ENCODE measurements at regions not wholly inside any gene's neighbourhood (a gene's known extent, or its start where the extent isn't known, plus 50 kb on each side); places are given as distances from the start of the nearest gene placed in this dataset.

DNA sequence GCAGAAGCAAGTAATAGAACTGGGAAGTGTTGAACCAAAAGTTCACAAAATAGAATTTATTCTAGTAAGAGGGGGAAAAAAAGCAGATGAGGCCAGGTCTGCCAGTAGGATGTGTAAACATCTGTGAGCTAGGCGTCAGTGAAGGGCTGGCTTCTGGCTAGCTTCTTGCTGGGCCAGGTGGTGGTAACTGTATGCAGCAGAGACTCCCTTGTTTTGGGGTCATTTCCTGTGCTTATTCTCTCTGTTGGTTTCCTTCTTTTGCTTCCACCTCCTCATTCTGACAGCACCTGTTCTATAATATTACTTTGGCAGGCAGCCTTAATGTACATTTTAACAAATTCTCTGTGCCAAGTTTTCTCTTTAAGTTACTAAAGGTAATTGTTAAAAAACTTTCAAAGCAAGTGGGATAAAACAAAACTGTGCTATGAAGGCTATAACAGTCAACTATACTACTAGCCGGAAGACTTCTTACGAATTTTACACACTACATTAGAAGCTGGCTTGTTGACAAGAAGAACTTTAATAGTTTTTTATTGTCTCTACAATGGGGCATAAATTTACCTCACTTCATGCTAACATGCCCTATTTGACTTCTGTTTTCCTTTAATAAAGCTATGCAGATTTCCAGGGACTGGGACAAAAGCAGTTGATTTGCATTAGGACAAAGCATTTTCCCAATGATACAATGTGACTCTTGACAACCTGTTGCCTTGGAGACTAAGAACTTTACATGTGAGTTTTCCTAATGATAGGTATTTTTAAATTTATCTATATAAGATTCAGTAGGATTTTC, 318.8 kb upstream of the NAALADL2 start:
- TF ChIP-seq, protein P1, sequence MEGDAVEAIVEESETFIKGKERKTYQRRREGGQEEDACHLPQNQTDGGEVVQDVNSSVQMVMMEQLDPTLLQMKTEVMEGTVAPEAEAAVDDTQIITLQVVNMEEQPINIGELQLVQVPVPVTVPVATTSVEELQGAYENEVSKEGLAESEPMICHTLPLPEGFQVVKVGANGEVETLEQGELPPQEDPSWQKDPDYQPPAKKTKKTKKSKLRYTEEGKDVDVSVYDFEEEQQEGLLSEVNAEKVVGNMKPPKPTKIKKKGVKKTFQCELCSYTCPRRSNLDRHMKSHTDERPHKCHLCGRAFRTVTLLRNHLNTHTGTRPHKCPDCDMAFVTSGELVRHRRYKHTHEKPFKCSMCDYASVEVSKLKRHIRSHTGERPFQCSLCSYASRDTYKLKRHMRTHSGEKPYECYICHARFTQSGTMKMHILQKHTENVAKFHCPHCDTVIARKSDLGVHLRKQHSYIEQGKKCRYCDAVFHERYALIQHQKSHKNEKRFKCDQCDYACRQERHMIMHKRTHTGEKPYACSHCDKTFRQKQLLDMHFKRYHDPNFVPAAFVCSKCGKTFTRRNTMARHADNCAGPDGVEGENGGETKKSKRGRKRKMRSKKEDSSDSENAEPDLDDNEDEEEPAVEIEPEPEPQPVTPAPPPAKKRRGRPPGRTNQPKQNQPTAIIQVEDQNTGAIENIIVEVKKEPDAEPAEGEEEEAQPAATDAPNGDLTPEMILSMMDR (IDR thresholded peaks at IDR 0.05) = no peak
- no peak for TF ChIP-seq POLR2A (IDR thresholded peaks at IDR 0.05)
- Histone ChIP-seq H3K27me3 (no peaks in the 10 kb centered on the region), H3K27ac (no peak overlapping the region), H3K36me3 (no peaks in the 10 kb centered on the region), H3K4me1 (no peaks in the 10 kb centered on the region), H3K4me3 (no peak overlapping the region), H3K9me3 (no peaks in the 10 kb centered on the region)
- WGBS, 2 donors = 66 to 69% methylated on average over 3 of the region's 3 CpGs
- intact Hi-C loops (cut with DNase I) = no loop called here
- no peak for DNase-seq

DNA sequence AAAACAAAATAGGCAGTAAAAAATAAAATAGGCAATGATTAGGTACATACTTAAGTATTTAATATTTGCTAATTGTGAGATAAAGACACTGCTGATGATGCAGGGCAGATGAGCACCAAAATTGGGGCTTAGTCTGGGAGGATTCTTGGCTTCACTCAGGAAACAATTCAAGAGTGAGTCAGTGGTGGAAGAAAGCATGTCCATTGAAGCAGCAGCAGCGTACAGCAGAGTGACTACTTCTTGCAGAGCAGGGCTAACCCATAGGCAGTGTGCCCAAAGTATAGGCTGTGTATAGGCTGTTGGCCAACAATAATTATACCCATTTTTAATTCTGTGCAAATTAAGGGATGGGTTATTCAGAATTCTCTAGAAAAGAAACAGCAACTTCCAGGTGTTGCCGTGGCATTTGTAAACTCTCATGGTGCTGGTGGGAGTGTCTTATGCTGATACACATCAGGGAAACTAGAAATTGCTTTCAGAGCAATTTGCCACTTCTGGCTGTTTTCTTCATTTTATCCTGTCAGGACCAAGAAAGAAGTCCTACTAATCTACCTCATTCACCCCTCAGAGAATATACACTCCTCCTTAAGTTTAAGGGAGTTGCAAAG, 317.3 kb upstream of the NAALADL2 start:
- Histone ChIP-seq H3K27me3 (no peaks in the 10 kb centered on the region), H3K27ac (no peak overlapping the region), H3K9me3 (no peaks in the 10 kb centered on the region), H3K36me3 (no peaks in the 10 kb centered on the region), H3K4me3 (no peak overlapping the region), H3K4me1 (no peaks in the 10 kb centered on the region)
- DNase-seq = no peak
- 66 to 79% methylated on average over 2 of the region's 2 CpGs for WGBS, 2 donors
- no peak for TF ChIP-seq POLR2A (IDR thresholded peaks at IDR 0.05)
- TF ChIP-seq, protein P1 (IDR thresholded peaks at IDR 0.05) = no peak
- intact Hi-C loops (cut with DNase I) = no loop called here

DNA sequence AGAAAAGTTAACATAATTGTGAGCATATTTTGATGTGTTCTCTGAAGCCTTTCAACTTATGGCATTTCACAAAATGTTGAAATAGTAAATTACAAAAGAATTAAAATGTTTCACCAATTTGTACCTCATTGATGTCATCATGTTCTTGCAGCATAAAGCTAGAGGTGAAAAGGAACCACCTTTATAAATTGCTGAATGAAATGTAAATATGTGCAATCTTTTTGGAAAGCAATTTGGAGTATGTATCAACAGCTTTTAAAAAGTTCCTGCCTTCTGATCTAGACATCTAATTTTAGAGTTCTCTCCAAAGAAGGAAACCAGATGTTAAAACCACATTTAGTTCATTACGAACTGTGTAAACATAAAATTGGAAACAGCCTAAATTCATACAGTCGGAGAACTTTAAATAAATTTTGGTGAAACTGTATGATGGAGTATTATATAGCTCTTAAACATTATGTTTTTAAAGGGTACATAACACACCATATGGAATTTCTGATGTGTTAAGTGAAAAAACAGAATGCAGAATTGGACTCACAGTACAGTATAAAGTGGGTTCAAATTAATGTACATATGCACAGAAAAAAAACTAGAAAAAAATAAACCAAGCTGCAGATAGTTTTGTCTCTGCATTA, 311.2 kb upstream of the NAALADL2 start:
- no peak for DNase-seq
- no peak for TF ChIP-seq POLR2A (IDR thresholded peaks at IDR 0.05)
- TF ChIP-seq, protein P1 (IDR thresholded peaks at IDR 0.05) = no peak
- Histone ChIP-seq H3K27ac (no peak overlapping the region), H3K4me1 (no peaks in the 10 kb centered on the region), H3K27me3 (no peaks in the 10 kb centered on the region), H3K4me3 (no peak overlapping the region), H3K9me3 (no peaks in the 10 kb centered on the region), H3K36me3 (no peaks in the 10 kb centered on the region)
- intact Hi-C loops (cut with DNase I) = no loop called here
- WGBS, 2 donors = 43 to 52% methylated on average over 2 of the region's 2 CpGs

DNA sequence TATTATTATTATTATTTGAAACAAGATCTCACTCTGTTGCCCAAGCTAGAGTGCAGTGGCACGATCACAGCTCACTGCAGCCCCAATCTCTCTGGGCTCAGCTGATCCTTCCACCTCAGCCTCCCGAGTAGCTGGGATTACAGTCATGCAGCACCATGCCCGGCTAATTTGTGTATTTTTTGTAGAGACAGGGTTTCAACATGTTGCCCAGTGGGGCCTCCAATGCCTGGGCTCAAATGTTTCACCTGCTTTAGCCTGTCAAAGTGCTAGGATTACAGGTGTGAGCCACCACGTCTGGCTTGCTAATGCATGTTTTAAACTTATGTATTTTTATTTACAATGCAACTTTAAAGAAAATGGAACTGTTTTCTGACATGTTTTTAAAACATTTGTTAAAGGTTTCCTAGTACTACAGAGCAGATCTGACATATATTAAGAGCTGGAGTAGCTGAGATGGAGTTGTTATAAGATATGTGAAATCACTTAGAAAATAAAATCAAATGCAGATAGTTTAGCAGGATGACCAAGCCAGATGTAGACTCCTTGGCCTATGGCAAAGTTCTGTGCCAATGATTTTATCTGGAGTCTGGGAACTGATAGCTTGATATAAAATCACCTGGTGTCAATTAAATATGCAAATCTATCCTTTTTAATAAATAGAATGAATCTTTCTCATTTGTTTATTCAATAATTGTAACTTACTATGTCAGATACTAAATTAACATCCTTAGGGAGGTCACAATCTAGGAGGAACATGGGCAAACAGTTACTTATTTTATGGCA, 310.1 kb upstream of the NAALADL2 start:
- H3K36me3 ChIP-seq = no peaks in the 10 kb centered on the region
- H3K4me1 ChIP-seq = no peaks in the 10 kb centered on the region
- TF ChIP-seq POLR2A (IDR thresholded peaks at IDR 0.05) = no peak
- TF ChIP-seq, protein P1 (IDR thresholded peaks at IDR 0.05) = no peak
- H3K4me3 ChIP-seq = no peak overlapping the region
- DNase-seq = no peak
- H3K27me3 ChIP-seq = no peaks in the 10 kb centered on the region
- no peak overlapping the region for H3K27ac ChIP-seq
- 37 to 38% methylated on average over 4 of the region's 4 CpGs for WGBS, 2 donors
- intact Hi-C loops (cut with DNase I) = no loop called here
- H3K9me3 ChIP-seq = no peaks in the 10 kb centered on the region

All from esophagus squamous epithelium (tissue), 5 donors.